ENCODE measurements at regions not wholly inside any gene's neighbourhood (a gene's known extent, or its start where the extent isn't known, plus 50 kb on each side); places are given as distances from the start of the nearest gene placed in this dataset.

GRCh38 chr3:77795013-77795412 lies 755.1 kb downstream of the ROBO2 start:
- H3K36me3 ChIP-seq (ENCODE audit: insufficient read depth, low read length), result no peaks in the 10 kb centered on the region
- no peak for TF ChIP-seq CTCF (IDR thresholded peaks at IDR 0.05; ENCODE audit: extremely low read depth, low read depth, low read length)
- H3K4me1 ChIP-seq (ENCODE audit: insufficient read depth, low read length), result no peaks in the 10 kb centered on the region
- H3K27ac ChIP-seq (ENCODE audit: low read depth, low read length), result no peak overlapping the region
- no peak overlapping the region for H2AFZ ChIP-seq (ENCODE audit: low read length)
- H3K27me3 ChIP-seq (ENCODE audit: insufficient read depth, low read length), result no peaks in the 10 kb centered on the region
- no peak overlapping the region for H3K4me3 ChIP-seq (ENCODE audit: insufficient read depth, low read length)
- no peaks in the 10 kb centered on the region for H4K20me1 ChIP-seq (ENCODE audit: insufficient read depth, low read length)
- no peak for DNase-seq (ENCODE audit: insufficient read length, low spot score, missing footprints)
- no peak overlapping the region for H3K4me2 ChIP-seq (ENCODE audit: insufficient read depth, low read length)
- peaks cover 4% of the 10 kb centered on the region for H3K9me3 ChIP-seq (ENCODE audit: low read depth, low read length)
- no peaks in the 10 kb centered on the region for H3K79me2 ChIP-seq (ENCODE audit: insufficient read depth, low read length)

- H3K4me2 ChIP-seq (ENCODE audit: insufficient read depth, low read length), result no peak overlapping the region
- TF ChIP-seq CTCF (IDR thresholded peaks at IDR 0.05; ENCODE audit: extremely low read depth, low read depth, low read length), result no peak
- no peak overlapping the region for H3K4me3 ChIP-seq (ENCODE audit: insufficient read depth, low read length)
- no peak for DNase-seq (ENCODE audit: insufficient read length, low spot score, missing footprints)
- H3K79me2 ChIP-seq (ENCODE audit: insufficient read depth, low read length), result no peaks in the 10 kb centered on the region
- H3K9me3 ChIP-seq (ENCODE audit: low read depth, low read length), result peaks cover 4% of the 10 kb centered on the region
- no peak overlapping the region for H2AFZ ChIP-seq (ENCODE audit: low read length)
- H3K27me3 ChIP-seq (ENCODE audit: insufficient read depth, low read length), result no peaks in the 10 kb centered on the region
- no peaks in the 10 kb centered on the region for H3K36me3 ChIP-seq (ENCODE audit: insufficient read depth, low read length)
- no peaks in the 10 kb centered on the region for H3K4me1 ChIP-seq (ENCODE audit: insufficient read depth, low read length)
- H3K27ac ChIP-seq (ENCODE audit: low read depth, low read length), result no peak overlapping the region
- no peaks in the 10 kb centered on the region for H4K20me1 ChIP-seq (ENCODE audit: insufficient read depth, low read length)
Observed at GRCh38 chr3:77799278-77799677, 759.4 kb downstream of the ROBO2 start.

GRCh38 chr3:77800893-77801292 lies 761.0 kb downstream of the ROBO2 start:
- H3K36me3 ChIP-seq (ENCODE audit: insufficient read depth, low read length), result no peaks in the 10 kb centered on the region
- no peak overlapping the region for H2AFZ ChIP-seq (ENCODE audit: low read length)
- H3K4me2 ChIP-seq (ENCODE audit: insufficient read depth, low read length), result no peak overlapping the region
- TF ChIP-seq CTCF (IDR thresholded peaks at IDR 0.05; ENCODE audit: extremely low read depth, low read depth, low read length), result no peak
- H3K4me3 ChIP-seq (ENCODE audit: insufficient read depth, low read length), result no peak overlapping the region
- H3K9me3 ChIP-seq (ENCODE audit: low read depth, low read length), result peaks cover 4% of the 10 kb centered on the region
- no peaks in the 10 kb centered on the region for H4K20me1 ChIP-seq (ENCODE audit: insufficient read depth, low read length)
- no peaks in the 10 kb centered on the region for H3K4me1 ChIP-seq (ENCODE audit: insufficient read depth, low read length)
- no peak overlapping the region for H3K27ac ChIP-seq (ENCODE audit: low read depth, low read length)
- no peaks in the 10 kb centered on the region for H3K79me2 ChIP-seq (ENCODE audit: insufficient read depth, low read length)
- no peaks in the 10 kb centered on the region for H3K27me3 ChIP-seq (ENCODE audit: insufficient read depth, low read length)
- no peak for DNase-seq (ENCODE audit: insufficient read length, low spot score, missing footprints)

- no peaks in the 10 kb centered on the region for H3K36me3 ChIP-seq (ENCODE audit: insufficient read depth, low read length)
- H3K9me3 ChIP-seq (ENCODE audit: low read depth, low read length), result peaks cover 2% of the 10 kb centered on the region
- no peak overlapping the region for H2AFZ ChIP-seq (ENCODE audit: low read length)
- H3K27ac ChIP-seq (ENCODE audit: low read depth, low read length), result no peak overlapping the region
- H3K4me3 ChIP-seq (ENCODE audit: insufficient read depth, low read length), result no peak overlapping the region
- H3K27me3 ChIP-seq (ENCODE audit: insufficient read depth, low read length), result no peaks in the 10 kb centered on the region
- no peaks in the 10 kb centered on the region for H3K79me2 ChIP-seq (ENCODE audit: insufficient read depth, low read length)
- no peak for DNase-seq (ENCODE audit: insufficient read length, low spot score, missing footprints)
- TF ChIP-seq CTCF (IDR thresholded peaks at IDR 0.05; ENCODE audit: extremely low read depth, low read depth, low read length), result no peak
- H3K4me2 ChIP-seq (ENCODE audit: insufficient read depth, low read length), result no peak overlapping the region
- no peaks in the 10 kb centered on the region for H3K4me1 ChIP-seq (ENCODE audit: insufficient read depth, low read length)
- H4K20me1 ChIP-seq (ENCODE audit: insufficient read depth, low read length), result no peaks in the 10 kb centered on the region
Observed at GRCh38 chr3:77807312-77807711, 767.4 kb downstream of the ROBO2 start.

All from osteoblast (primary cell).